DND-41 (cell line): ENCODE measurements at regions not wholly inside any gene's neighbourhood (a gene's known extent, or its start where the extent isn't known, plus 50 kb on each side); places are given as distances from the start of the nearest gene placed in this dataset.

ENCODE experiments used
- CTCF ChIP-seq: IDR thresholded peaks from 2 replicates; pipeline ENCODE4 v1.5.1; 2012; ENCODE audit warnings: borderline replicate concordance, low read length, moderate library complexity, mild to moderate bottlenecking; ENCODE audit not compliant: poor library complexity, severe bottlenecking; ENCODE audit errors: extremely low read depth
- EZH2 ChIP-seq: IDR thresholded peaks from 3 replicates; pipeline ENCODE4 v1.6.1; 2012; ENCODE audit warnings: borderline replicate concordance, low read depth, mild to moderate bottlenecking, moderate library complexity, low read length, inconsistent platforms; ENCODE audit not compliant: severe bottlenecking

DNA sequence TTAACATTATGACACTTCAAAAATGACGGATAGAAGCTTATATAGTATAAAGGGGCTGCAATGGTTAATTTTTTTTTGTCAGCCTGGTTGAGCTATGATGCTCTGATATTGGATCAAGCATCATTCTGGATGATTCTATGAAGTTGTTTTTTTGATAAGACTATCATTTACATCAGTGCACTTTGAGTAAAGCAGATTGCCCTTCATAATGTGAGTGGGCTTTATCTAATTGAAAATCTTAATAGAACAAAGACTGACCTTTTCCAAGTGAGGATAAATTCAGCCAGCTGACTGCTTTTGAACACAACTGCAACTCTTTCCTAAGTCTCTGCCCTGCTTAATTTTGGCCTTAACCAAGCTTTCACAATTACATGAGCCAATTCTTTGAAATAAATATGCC is 1476.2 kb downstream of the NCAM2 start:
- no peak for TF ChIP-seq CTCF
- no peak for TF ChIP-seq EZH2
